Daoy (cell line): ENCODE measurements at regions not wholly inside any gene's neighbourhood (a gene's known extent, or its start where the extent isn't known, plus 50 kb on each side); places are given as distances from the start of the nearest gene placed in this dataset.

Source experiments
- DNase-seq: peaks from one replicate; pipeline ENCODE4 v3.0.0-alpha.2; 2015; ENCODE audit warnings: low read depth

- peak; percentile 19 for DNase-seq
Measured at GRCh38 chr15:94677202-94677790, 445.9 kb downstream of the MCTP2 start.

- DNase-seq, result no peak
Measured at GRCh38 chr15:94682171-94682570, 450.8 kb downstream of the MCTP2 start.

- peak; percentile 22 for DNase-seq
Measured at GRCh38 chr15:94683902-94684301, 452.5 kb downstream of the MCTP2 start.

- no peak for DNase-seq
Measured at GRCh38 chr15:94691169-94691568, 459.8 kb downstream of the MCTP2 start.

- peak; percentile 23 for DNase-seq
Measured at GRCh38 chr15:94692710-94693109, 461.3 kb downstream of the MCTP2 start.

GRCh38 chr15:94700211-94700610, 468.9 kb downstream of the MCTP2 start:
- no peak for DNase-seq

- peak; percentile 39 for DNase-seq
Measured at GRCh38 chr15:94701281-94701985, 470.1 kb downstream of the MCTP2 start.

GRCh38 chr15:94703596-94703995, 472.2 kb downstream of the MCTP2 start:
- no peak for DNase-seq

GRCh38 chr15:94704421-94704820, 473.1 kb downstream of the MCTP2 start:
- DNase-seq, result no peak

GRCh38 chr15:94704946-94705345, 473.6 kb downstream of the MCTP2 start:
- no peak for DNase-seq

GRCh38 chr15:94709319-94709718, 478.0 kb downstream of the MCTP2 start:
- no peak for DNase-seq

- no peak for DNase-seq
Measured at GRCh38 chr15:94722024-94722636, 490.8 kb downstream of the MCTP2 start.

GRCh38 chr15:94723801-94724200, 492.4 kb downstream of the MCTP2 start:
- DNase-seq, result no peak

- no peak for DNase-seq
Measured at GRCh38 chr15:94731286-94731685, 499.9 kb downstream of the MCTP2 start.

GRCh38 chr15:94734460-94734859, 503.1 kb downstream of the MCTP2 start:
- DNase-seq, result no peak

- no peak for DNase-seq
Measured at GRCh38 chr15:94736236-94736635, 504.9 kb downstream of the MCTP2 start.

GRCh38 chr15:94739639-94740038, 508.3 kb downstream of the MCTP2 start:
- DNase-seq, result no peak

- no peak for DNase-seq
Measured at GRCh38 chr15:94740469-94740868, 509.1 kb downstream of the MCTP2 start.

- DNase-seq, result no peak
Measured at GRCh38 chr15:94743668-94744067, 512.3 kb downstream of the MCTP2 start.

GRCh38 chr15:94744080-94744793, 512.9 kb downstream of the MCTP2 start:
- DNase-seq, result no peak

- no peak for DNase-seq
Measured at GRCh38 chr15:94745371-94745770, 514.0 kb downstream of the MCTP2 start.

- no peak for DNase-seq
Measured at GRCh38 chr15:94747510-94747909, 516.1 kb downstream of the MCTP2 start.
